ENCODE measurements at regions not wholly inside any gene's neighbourhood (a gene's known extent, or its start where the extent isn't known, plus 50 kb on each side); places are given as distances from the start of the nearest gene placed in this dataset.

DNA sequence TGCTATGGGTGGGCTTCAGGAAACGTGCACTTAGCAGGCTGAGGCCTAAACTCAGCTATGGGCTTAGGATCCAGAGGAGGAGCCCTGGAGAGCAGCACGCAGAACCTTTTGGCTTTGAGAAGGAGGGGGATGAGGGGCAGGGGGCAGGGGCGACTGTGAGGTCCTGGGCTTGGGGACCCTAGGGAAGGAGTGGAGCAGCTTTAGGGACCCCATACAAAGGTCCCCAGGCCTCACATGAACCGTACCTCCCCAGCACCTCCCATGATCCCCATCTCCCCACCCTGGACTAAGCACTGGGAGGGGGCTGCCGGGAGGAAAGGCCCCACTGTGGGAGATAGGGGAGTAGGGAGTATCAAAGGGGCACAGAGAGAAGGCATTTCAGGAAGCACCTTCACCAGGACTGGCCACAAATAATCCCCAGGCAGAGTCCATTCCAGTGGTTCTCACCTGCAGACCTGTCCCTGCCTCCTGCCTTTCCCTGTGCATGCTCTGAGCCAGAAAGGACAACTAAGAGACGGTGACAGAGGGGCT, 62.0 kb upstream of the KLF13 start:
- peaks cover 34% of the 10 kb centered on the region for H3K4me1 ChIP-seq
- peak in 1 of 2 donors; percentile 1 for TF ChIP-seq POLR2AphosphoS5 (IDR thresholded peaks at IDR 0.05; ENCODE audit: insufficient read depth in 1 of 2, low read depth in 1 of 2)
- TF ChIP-seq, protein P1, sequence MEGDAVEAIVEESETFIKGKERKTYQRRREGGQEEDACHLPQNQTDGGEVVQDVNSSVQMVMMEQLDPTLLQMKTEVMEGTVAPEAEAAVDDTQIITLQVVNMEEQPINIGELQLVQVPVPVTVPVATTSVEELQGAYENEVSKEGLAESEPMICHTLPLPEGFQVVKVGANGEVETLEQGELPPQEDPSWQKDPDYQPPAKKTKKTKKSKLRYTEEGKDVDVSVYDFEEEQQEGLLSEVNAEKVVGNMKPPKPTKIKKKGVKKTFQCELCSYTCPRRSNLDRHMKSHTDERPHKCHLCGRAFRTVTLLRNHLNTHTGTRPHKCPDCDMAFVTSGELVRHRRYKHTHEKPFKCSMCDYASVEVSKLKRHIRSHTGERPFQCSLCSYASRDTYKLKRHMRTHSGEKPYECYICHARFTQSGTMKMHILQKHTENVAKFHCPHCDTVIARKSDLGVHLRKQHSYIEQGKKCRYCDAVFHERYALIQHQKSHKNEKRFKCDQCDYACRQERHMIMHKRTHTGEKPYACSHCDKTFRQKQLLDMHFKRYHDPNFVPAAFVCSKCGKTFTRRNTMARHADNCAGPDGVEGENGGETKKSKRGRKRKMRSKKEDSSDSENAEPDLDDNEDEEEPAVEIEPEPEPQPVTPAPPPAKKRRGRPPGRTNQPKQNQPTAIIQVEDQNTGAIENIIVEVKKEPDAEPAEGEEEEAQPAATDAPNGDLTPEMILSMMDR (IDR thresholded peaks at IDR 0.05): no peak
- no peak overlapping the region for H3K4me3 ChIP-seq
- no peaks in the 10 kb centered on the region for H3K9me3 ChIP-seq
- H3K27ac ChIP-seq: no peak overlapping the region
- no peaks in the 10 kb centered on the region for H3K36me3 ChIP-seq
- intact Hi-C loops (cut with DNase I): no loop called here
- no peaks in the 10 kb centered on the region for H3K27me3 ChIP-seq
- no peak for DNase-seq (ENCODE audit: extremely low spot score in 2 of 2)

DNA sequence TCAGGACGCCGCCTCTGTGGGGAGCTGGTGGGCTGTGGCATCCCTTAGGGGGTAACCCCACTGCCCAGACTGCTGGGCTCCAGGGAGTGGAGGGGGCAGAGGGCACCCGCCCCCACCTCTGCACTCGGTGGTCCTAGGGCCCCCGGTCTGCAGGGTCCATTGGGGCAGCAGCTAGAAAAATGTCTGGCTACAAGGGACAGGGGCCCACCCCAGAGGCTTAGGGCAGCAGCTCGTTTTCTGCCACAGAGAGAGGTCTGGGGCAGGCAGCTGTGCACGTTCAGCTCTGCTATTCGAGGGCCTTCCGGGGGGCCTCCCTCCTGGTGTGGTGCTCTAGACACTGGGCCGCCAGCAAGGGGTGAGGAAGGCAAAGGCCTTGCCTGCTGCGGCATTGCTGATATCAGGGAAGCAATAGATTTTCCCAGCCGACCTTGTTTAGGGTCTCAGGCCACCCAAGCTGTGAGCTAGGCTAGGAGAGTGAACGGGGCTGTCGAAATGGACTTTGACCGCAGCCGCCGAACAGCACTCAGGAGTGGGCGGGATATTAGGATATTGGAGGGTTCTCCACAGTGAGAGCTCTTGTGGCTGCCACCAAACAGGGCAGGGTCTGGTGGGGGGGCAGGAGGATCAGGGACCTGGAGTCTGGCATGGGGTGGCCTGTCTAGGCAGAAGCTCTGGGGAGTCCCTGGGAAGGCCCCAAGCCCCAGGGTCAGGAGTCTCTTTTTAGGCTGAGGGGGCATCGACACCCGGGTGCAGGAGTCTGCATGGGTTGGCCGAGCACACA, 61.4 kb upstream of the KLF13 start:
- peak; percentile 25 to 80 for DNase-seq (ENCODE audit: extremely low spot score in 2 of 2)
- Histone ChIP-seq H3K27ac (no peak overlapping the region), H3K9me3 (no peaks in the 10 kb centered on the region), H3K4me3 (no peak overlapping the region), H3K4me1 (peaks cover 34% of the 10 kb centered on the region), H3K36me3 (no peaks in the 10 kb centered on the region), H3K27me3 (no peaks in the 10 kb centered on the region)
- intact Hi-C loops (cut with DNase I): no loop called here
- TF ChIP-seq, protein P1 (IDR thresholded peaks at IDR 0.05): no peak
- TF ChIP-seq POLR2A (IDR thresholded peaks at IDR 0.05) (no peak), POLR2AphosphoS5 (IDR thresholded peaks at IDR 0.05; ENCODE audit: insufficient read depth in 1 of 2, low read depth in 1 of 2) (no peak)

DNA sequence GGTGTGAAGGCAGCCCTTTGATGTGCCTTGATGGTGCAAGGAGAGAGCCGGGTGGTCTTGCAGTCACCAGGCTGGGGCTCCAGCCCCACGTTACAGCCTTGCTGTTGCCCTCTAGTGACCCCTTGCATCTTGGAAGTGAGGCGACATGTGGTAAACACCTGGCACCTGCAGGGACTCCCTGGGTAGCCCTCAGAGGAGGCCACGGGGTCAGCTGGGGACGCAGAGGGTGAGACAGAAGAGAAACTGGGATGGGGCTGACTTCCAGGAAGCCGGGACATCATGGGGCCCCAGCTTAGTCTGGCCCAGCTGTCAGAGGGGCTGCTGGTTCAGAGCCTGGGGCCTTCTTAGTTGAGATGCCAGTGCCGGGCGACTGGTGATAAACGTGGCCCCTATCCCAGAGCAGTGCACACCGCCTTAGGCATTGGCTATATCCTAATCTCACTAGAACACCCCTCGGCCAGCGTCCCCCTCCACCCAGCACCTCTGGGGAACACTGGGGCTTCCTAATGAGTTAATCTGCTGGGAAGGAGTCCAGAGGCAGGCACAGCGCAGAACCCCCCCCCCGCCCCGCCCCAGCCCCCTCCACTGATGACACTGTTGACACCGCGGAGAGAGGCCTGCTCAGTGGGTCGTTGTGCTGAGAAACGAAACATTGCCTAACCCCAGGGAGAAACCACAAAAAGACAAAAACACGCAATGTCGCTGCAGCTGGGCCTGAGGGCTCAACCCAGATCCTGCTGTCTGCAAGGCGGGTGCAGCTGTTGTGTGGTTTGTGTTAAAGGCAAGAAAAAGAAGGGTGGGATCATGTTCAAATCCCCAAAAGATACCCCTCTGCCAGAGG, 60.5 kb upstream of the KLF13 start:
- Histone ChIP-seq H3K9me3 (no peaks in the 10 kb centered on the region), H3K27ac (no peak overlapping the region), H3K4me3 (no peak overlapping the region), H3K4me1 (peaks cover 34% of the 10 kb centered on the region), H3K36me3 (no peaks in the 10 kb centered on the region), H3K27me3 (no peaks in the 10 kb centered on the region)
- DNase-seq (ENCODE audit: extremely low spot score in 2 of 2): peak in 1 of 2 donors; percentile 82
- intact Hi-C loops (cut with DNase I): no loop called here
- TF ChIP-seq POLR2A (IDR thresholded peaks at IDR 0.05) (no peak), POLR2AphosphoS5 (IDR thresholded peaks at IDR 0.05; ENCODE audit: insufficient read depth in 1 of 2, low read depth in 1 of 2) (no peak)
- TF ChIP-seq, protein P1 (IDR thresholded peaks at IDR 0.05): no peak

DNA sequence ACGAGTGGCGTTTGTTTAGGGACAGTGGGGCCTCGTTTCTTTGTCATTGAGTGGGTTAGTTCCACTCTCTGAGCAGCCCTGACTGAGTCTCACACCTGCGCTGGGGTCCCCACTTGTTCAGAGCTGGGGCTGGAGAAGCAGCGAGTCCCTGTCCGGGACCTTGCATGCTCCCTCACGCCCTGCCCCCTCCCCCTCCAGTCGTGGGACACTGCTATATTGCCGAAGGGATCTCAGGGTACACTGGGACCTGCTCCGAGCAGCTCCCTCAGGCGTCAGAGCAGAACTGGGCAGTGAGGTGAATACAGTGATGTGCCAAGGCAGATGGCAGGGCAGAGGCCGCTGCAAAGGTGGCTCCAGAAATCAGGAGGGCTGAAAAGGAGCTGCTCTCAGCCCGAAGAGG, 59.9 kb upstream of the KLF13 start:
- Histone ChIP-seq H3K27me3 (no peaks in the 10 kb centered on the region), H3K36me3 (no peaks in the 10 kb centered on the region), H3K27ac (no peak overlapping the region), H3K4me1 (peaks cover 34% of the 10 kb centered on the region), H3K4me3 (no peak overlapping the region), H3K9me3 (no peaks in the 10 kb centered on the region)
- intact Hi-C loops (cut with DNase I): no loop called here
- peak; percentile 77 to 93 for DNase-seq (ENCODE audit: extremely low spot score in 2 of 2)
- no peak for TF ChIP-seq POLR2A (IDR thresholded peaks at IDR 0.05)
- TF ChIP-seq, protein P1 (IDR thresholded peaks at IDR 0.05): no peak
- TF ChIP-seq POLR2AphosphoS5 (IDR thresholded peaks at IDR 0.05; ENCODE audit: insufficient read depth in 1 of 2, low read depth in 1 of 2): no peak
